ENCODE measurements at regions not wholly inside any gene's neighbourhood (a gene's known extent, or its start where the extent isn't known, plus 50 kb on each side); places are given as distances from the start of the nearest gene placed in this dataset.

DNA sequence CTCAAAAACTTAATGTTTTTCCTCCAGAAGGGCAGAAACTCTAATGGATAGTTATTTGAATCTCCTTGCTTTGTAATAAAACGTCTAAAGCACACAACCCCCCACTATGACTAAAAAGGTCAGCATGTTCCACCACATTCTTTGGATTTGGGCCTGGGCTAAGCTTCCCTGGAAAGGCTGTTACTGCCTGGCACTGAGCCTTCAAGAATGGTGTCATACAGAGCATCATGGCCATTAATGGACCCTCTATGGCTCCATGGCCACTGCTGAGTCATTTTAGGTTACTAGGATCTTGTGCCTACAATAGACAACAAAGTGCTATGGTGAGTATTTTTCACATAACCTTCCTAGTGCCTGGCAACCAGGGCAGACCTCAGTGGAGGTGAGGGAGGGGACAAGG is 242.6 kb upstream of the FAT3 start:
- TF ChIP-seq POLR2AphosphoS5 (IDR thresholded peaks at IDR 0.05; ENCODE audit: low read depth, low read length) (no peak), SIN3A (IDR thresholded peaks at IDR 0.05; ENCODE audit: borderline replicate concordance, insufficient read depth, low read length) (no peak), TAF1 (IDR thresholded peaks at IDR 0.05; ENCODE audit: borderline replicate concordance, insufficient read depth, low read length) (no peak)
